ENCODE measurements at regions not wholly inside any gene's neighbourhood (a gene's known extent, or its start where the extent isn't known, plus 50 kb on each side); places are given as distances from the start of the nearest gene placed in this dataset.

DNA sequence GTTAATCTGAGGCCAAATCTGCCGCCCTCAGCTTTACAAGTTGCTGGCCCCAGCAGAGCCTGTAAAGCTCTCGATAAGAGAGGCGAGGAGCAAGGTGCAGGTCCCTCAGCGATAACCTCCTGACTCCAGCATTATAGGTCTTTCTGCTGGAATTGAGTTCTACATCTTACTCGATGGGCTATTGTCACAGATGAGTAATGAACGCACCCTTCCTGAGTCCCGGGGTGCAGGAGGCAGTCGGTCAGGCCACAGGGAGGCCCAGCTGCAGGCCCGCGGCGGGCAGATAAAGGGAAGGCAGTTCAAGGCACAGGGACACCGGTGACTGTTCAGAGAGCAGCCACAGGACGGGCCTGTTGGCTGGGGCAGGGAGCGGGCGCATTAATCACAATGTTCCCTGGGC, 157.6 kb upstream of the OBI1 start:
- H2AFZ ChIP-seq (ENCODE audit: low read length): no peak overlapping the region
- no TSS peak for BruUV-seq (replicated peaks)
- H3K9me2 ChIP-seq (ENCODE audit: insufficient read depth, low read length): no peaks in the 10 kb centered on the region
- no peaks in the 10 kb centered on the region for H4K20me1 ChIP-seq (ENCODE audit: insufficient read depth, low read length)
- H3K4me1 ChIP-seq (ENCODE audit: insufficient read depth, low read length, poor library complexity, severe bottlenecking): no peaks in the 10 kb centered on the region
- CTCF ChIA-PET (ENCODE audit: unreplicated experiment): no interaction called here
- H3K79me2 ChIP-seq (ENCODE audit: insufficient read depth, low read depth, low read length): no peaks in the 10 kb centered on the region
- DNase-seq (ENCODE audit: low spot score): no peak
- H3K4me2 ChIP-seq (ENCODE audit: low read length): no peak overlapping the region
- intact Hi-C loops (cut with micrococcal nuclease; ENCODE audit: unreplicated experiment): no loop called here
- no peaks in the 10 kb centered on the region for H3K9me3 ChIP-seq (ENCODE audit: low read length)
- H3K27ac ChIP-seq (ENCODE audit: low read depth, low read length, poor library complexity, severe bottlenecking): no peak overlapping the region
- TF ChIP-seq, protein P1, sequence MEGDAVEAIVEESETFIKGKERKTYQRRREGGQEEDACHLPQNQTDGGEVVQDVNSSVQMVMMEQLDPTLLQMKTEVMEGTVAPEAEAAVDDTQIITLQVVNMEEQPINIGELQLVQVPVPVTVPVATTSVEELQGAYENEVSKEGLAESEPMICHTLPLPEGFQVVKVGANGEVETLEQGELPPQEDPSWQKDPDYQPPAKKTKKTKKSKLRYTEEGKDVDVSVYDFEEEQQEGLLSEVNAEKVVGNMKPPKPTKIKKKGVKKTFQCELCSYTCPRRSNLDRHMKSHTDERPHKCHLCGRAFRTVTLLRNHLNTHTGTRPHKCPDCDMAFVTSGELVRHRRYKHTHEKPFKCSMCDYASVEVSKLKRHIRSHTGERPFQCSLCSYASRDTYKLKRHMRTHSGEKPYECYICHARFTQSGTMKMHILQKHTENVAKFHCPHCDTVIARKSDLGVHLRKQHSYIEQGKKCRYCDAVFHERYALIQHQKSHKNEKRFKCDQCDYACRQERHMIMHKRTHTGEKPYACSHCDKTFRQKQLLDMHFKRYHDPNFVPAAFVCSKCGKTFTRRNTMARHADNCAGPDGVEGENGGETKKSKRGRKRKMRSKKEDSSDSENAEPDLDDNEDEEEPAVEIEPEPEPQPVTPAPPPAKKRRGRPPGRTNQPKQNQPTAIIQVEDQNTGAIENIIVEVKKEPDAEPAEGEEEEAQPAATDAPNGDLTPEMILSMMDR (conservative IDR thresholded peaks at IDR 0.05; ENCODE audit: low read length): no peak
- no peak for TF ChIP-seq EZH2phosphoT487 (IDR thresholded peaks at IDR 0.05; ENCODE audit: borderline replicate concordance, low read depth, low read length)
- H3K4me3 ChIP-seq (ENCODE audit: low read depth, low read length, poor library complexity, severe bottlenecking): no peak overlapping the region
- no peaks in the 10 kb centered on the region for H3K36me3 ChIP-seq (ENCODE audit: insufficient read depth, low read length)
- POLR2A ChIA-PET: no interaction called here

DNA sequence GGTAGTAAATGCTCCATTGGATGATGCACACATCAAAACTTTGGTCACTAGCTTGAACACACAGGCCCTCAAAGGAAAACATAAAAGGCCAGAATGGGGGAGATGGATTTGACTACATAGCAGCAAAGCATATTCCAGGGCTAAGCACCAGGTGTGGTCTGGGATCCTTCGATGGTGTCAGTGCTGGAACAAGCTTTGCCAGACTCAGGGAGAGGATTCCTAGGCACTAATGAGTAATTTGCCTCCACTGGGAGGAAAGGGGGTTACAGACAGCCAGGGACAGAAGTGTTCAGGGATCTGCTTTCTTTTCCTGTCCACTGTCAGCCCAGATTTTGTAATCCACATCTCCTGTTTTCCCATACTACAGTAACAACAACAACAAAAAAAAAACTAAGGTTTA, 157.2 kb upstream of the OBI1 start:
- H3K4me1 ChIP-seq (ENCODE audit: insufficient read depth, low read length, poor library complexity, severe bottlenecking): no peaks in the 10 kb centered on the region
- ChIA-PET POLR2A (no interaction called here), CTCF (ENCODE audit: unreplicated experiment) (no interaction called here)
- no peak overlapping the region for H3K4me2 ChIP-seq (ENCODE audit: low read length)
- TF ChIP-seq, protein P1 (conservative IDR thresholded peaks at IDR 0.05; ENCODE audit: low read length): no peak
- TF ChIP-seq EZH2phosphoT487 (IDR thresholded peaks at IDR 0.05; ENCODE audit: borderline replicate concordance, low read depth, low read length): no peak
- no peak overlapping the region for H3K27ac ChIP-seq (ENCODE audit: low read depth, low read length, poor library complexity, severe bottlenecking)
- no peaks in the 10 kb centered on the region for H3K36me3 ChIP-seq (ENCODE audit: insufficient read depth, low read length)
- DNase-seq (ENCODE audit: low spot score): no peak
- no peaks in the 10 kb centered on the region for H3K9me2 ChIP-seq (ENCODE audit: insufficient read depth, low read length)
- intact Hi-C loops (cut with micrococcal nuclease; ENCODE audit: unreplicated experiment): no loop called here
- no peak overlapping the region for H3K4me3 ChIP-seq (ENCODE audit: low read depth, low read length, poor library complexity, severe bottlenecking)
- H3K9me3 ChIP-seq (ENCODE audit: low read length): no peaks in the 10 kb centered on the region
- no peak overlapping the region for H2AFZ ChIP-seq (ENCODE audit: low read length)
- H3K79me2 ChIP-seq (ENCODE audit: insufficient read depth, low read depth, low read length): no peaks in the 10 kb centered on the region
- BruUV-seq (replicated peaks): no TSS peak
- H4K20me1 ChIP-seq (ENCODE audit: insufficient read depth, low read length): no peaks in the 10 kb centered on the region

DNA sequence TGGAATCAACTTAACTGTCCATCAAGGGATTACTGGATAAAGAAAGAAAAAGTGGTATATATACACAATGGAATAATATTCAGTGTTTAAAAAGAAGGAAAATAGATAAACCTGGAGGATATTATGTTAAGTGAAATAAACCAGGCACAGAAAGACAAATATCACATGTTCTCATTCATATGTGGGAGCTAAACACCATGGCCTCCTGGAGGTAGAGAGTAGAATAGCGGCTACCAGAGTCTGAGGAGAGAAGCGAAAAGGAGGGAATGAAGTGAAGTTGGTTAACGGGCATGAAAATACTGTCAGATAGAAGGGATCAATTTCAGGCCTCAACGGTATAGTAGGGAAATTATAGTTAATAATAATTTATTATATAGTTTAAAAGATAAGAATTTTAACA, 147.5 kb upstream of the OBI1 start:
- intact Hi-C loops (cut with micrococcal nuclease; ENCODE audit: unreplicated experiment): no loop called here

More for the DNA sequence above, 147.5 kb upstream of the OBI1 start:
- CTCF ChIA-PET (ENCODE audit: unreplicated experiment): no interaction called here
- no peaks in the 10 kb centered on the region for H3K9me3 ChIP-seq (ENCODE audit: low read length)
- no peaks in the 10 kb centered on the region for H3K4me1 ChIP-seq (ENCODE audit: insufficient read depth, low read length, poor library complexity, severe bottlenecking)
- H2AFZ ChIP-seq (ENCODE audit: low read length): no peak overlapping the region
- H3K4me3 ChIP-seq (ENCODE audit: low read depth, low read length, poor library complexity, severe bottlenecking): no peak overlapping the region
- DNase-seq (ENCODE audit: low spot score): no peak
- H3K27ac ChIP-seq (ENCODE audit: low read depth, low read length, poor library complexity, severe bottlenecking): no peak overlapping the region
- no TSS peak for BruUV-seq (replicated peaks)
- POLR2A ChIA-PET: no interaction called here
- no peaks in the 10 kb centered on the region for H3K36me3 ChIP-seq (ENCODE audit: insufficient read depth, low read length)
- no peaks in the 10 kb centered on the region for H4K20me1 ChIP-seq (ENCODE audit: insufficient read depth, low read length)
- no peak for TF ChIP-seq EZH2phosphoT487 (IDR thresholded peaks at IDR 0.05; ENCODE audit: borderline replicate concordance, low read depth, low read length)
- TF ChIP-seq, protein P1 (conservative IDR thresholded peaks at IDR 0.05; ENCODE audit: low read length): peak; percentile 44
- H3K9me2 ChIP-seq (ENCODE audit: insufficient read depth, low read length): no peaks in the 10 kb centered on the region
- no peak overlapping the region for H3K4me2 ChIP-seq (ENCODE audit: low read length)
- H3K79me2 ChIP-seq (ENCODE audit: insufficient read depth, low read depth, low read length): no peaks in the 10 kb centered on the region

Measured in OCI-LY7 (cell line).